H9 (cell line): ENCODE measurements at regions not wholly inside any gene's neighbourhood (a gene's known extent, or its start where the extent isn't known, plus 50 kb on each side); places are given as distances from the start of the nearest gene placed in this dataset.

ENCODE experiments used
- DNase-seq: peaks from one replicate; pipeline ENCODE4 v3.0.0-alpha.2; 2017
- H2AFZ ChIP-seq: one replicate; pipeline ENCODE4 v1.6.1; 2013; ENCODE audit warnings: mild to moderate bottlenecking, low read length, control low read depth, moderate library complexity
- H2AK5ac ChIP-seq: 2 replicates; pipeline ENCODE4 v1.6.1; 2013; ENCODE audit warnings: low read length, control low read depth, mixed read lengths; ENCODE audit not compliant: insufficient read length
- H2BK120ac ChIP-seq: one replicate; pipeline ENCODE4 v1.6.1; 2013; ENCODE audit warnings: low read depth, mild to moderate bottlenecking, low read length, control low read depth, inconsistent platforms; ENCODE audit not compliant: poor library complexity, severe bottlenecking
- H2BK12ac ChIP-seq: 2 replicates; pipeline ENCODE4 v1.6.1; 2013; ENCODE audit warnings: low read length, control low read depth, mixed read lengths, low read depth; ENCODE audit not compliant: insufficient read length
- H2BK15ac ChIP-seq: 2 replicates; pipeline ENCODE4 v1.6.1; 2013; ENCODE audit warnings: low read depth, low read length, control low read depth
- H2BK20ac ChIP-seq: one replicate; pipeline ENCODE4 v1.6.1; 2013; ENCODE audit warnings: low read depth, mild to moderate bottlenecking, low read length, control low read depth, inconsistent platforms; ENCODE audit not compliant: poor library complexity, severe bottlenecking
- H2BK5ac ChIP-seq: 2 replicates; pipeline ENCODE4 v1.6.1; 2013; ENCODE audit warnings: low read length, control low read depth, mixed read lengths; ENCODE audit not compliant: insufficient read length
- H3K14ac ChIP-seq: 2 replicates; pipeline ENCODE4 v1.6.1; 2013; ENCODE audit warnings: low read length, control low read depth; ENCODE audit not compliant: insufficient read depth
- H3K18ac ChIP-seq: 2 replicates; pipeline ENCODE4 v1.6.1; 2013; ENCODE audit warnings: low read depth, mild to moderate bottlenecking, mixed read lengths, low read length, control low read depth; ENCODE audit not compliant: insufficient read length
- H3K23ac ChIP-seq: 2 replicates; pipeline ENCODE4 v1.6.1; 2013; ENCODE audit warnings: low read length, control low read depth, mixed read lengths, low read depth; ENCODE audit not compliant: insufficient read length
- H3K23me2 ChIP-seq: 2 replicates; pipeline ENCODE4 v1.6.1; 2013; ENCODE audit warnings: low read depth, mild to moderate bottlenecking, mixed read lengths, low read length, control low read depth; ENCODE audit not compliant: insufficient read length, poor library complexity, severe bottlenecking
- H3K27ac ChIP-seq: 2 replicates; pipeline ENCODE4 v1.5.1; 2013; ENCODE audit warnings: low read length, control low read depth, mixed read lengths, low read depth; ENCODE audit not compliant: insufficient read length
- H3K27me3 ChIP-seq: 2 replicates; pipeline ENCODE4 v1.6.1; 2013; ENCODE audit warnings: low read length, control low read depth, inconsistent platforms; ENCODE audit not compliant: insufficient read depth
- H3K4ac ChIP-seq: 2 replicates; pipeline ENCODE4 v1.6.1; 2013; ENCODE audit warnings: low read depth, mild to moderate bottlenecking, control low read depth, inconsistent platforms, low read length, moderate library complexity
- H3K4me1 ChIP-seq: 2 replicates; pipeline ENCODE4 v1.6.1; 2013; ENCODE audit warnings: low read length, control low read depth, inconsistent platforms; ENCODE audit not compliant: insufficient read depth
- H3K4me2 ChIP-seq: 2 replicates; pipeline ENCODE4 v1.6.1; 2013; ENCODE audit warnings: low read length, control low read depth, mixed read lengths; ENCODE audit not compliant: insufficient read length, insufficient read depth
- H3K56ac ChIP-seq: 2 replicates; pipeline ENCODE4 v1.6.1; 2013; ENCODE audit warnings: low read depth, mild to moderate bottlenecking, mixed read lengths, low read length, control low read depth; ENCODE audit not compliant: insufficient read length
- H3K79me1 ChIP-seq: 2 replicates; pipeline ENCODE4 v1.6.1; 2013; ENCODE audit warnings: low read depth, mild to moderate bottlenecking, moderate library complexity, low read length, control low read depth, inconsistent platforms; ENCODE audit not compliant: insufficient read depth, poor library complexity, severe bottlenecking
- H3K79me2 ChIP-seq: 2 replicates; pipeline ENCODE4 v1.6.1; 2013; ENCODE audit warnings: low read length, control low read depth, inconsistent platforms; ENCODE audit not compliant: insufficient read depth
- H3K9ac ChIP-seq: 2 replicates; pipeline ENCODE4 v1.6.1; 2013; ENCODE audit warnings: low read length, control low read depth, mixed read lengths; ENCODE audit not compliant: insufficient read length; ENCODE audit errors: extremely low read depth
- H3K9me3 ChIP-seq: one replicate; pipeline ENCODE4 v1.6.1; 2013; ENCODE audit warnings: low read depth, low read length, inconsistent platforms; ENCODE audit not compliant: control insufficient read depth
- H3T11ph ChIP-seq: one replicate; pipeline ENCODE4 v1.6.1; 2013; ENCODE audit warnings: mild to moderate bottlenecking, low read length, control low read depth, inconsistent platforms
- H4K20me1 ChIP-seq: one replicate; pipeline ENCODE4 v1.6.1; 2013; ENCODE audit not compliant: control insufficient read depth, insufficient read length, insufficient read depth
- H4K5ac ChIP-seq: 2 replicates; pipeline ENCODE4 v1.6.1; 2013; ENCODE audit warnings: low read depth, mild to moderate bottlenecking, mixed read lengths, low read length, control low read depth; ENCODE audit not compliant: insufficient read length
- H4K8ac ChIP-seq: replicated peaks from 2 replicates; pipeline ENCODE4 v1.6.1; 2013; ENCODE audit warnings: low read length, control low read depth, mixed read lengths, low read depth; ENCODE audit not compliant: insufficient read length
- H4K91ac ChIP-seq: 2 replicates; pipeline ENCODE4 v1.6.1; 2013; ENCODE audit warnings: low read depth, mild to moderate bottlenecking, moderate library complexity, mixed read lengths, low read length, control low read depth; ENCODE audit not compliant: insufficient read length
- H3K27ac Mint-ChIP-seq, 3 experiments: 2 replicates in 2 of 3; 3 replicates in 1 of 3; pipeline ENCODE4 v1.8.0; 2020 to 2021; ENCODE audit warnings: mixed read lengths in 3 of 3, mild to moderate bottlenecking in 1 of 3, moderate library complexity in 1 of 3
- H3K27me3 Mint-ChIP-seq: 2 replicates; pipeline ENCODE4 v1.8.0; 2021; ENCODE audit warnings: low read depth, mild to moderate bottlenecking, moderate library complexity, mixed read lengths
- H3K36me3 Mint-ChIP-seq, 3 experiments: 2 replicates in 2 of 3; 3 replicates in 1 of 3; pipeline ENCODE4 v1.8.0; 2020 to 2021; ENCODE audit warnings: low read depth in 3 of 3, mixed read lengths in 3 of 3; ENCODE audit not compliant: insufficient read depth in 1 of 3
- H3K4me1 Mint-ChIP-seq, 2 experiments: 2 replicates each; pipeline ENCODE4 v1.8.0; 2020; ENCODE audit warnings: mixed read lengths in 2 of 2
- H3K4me3 Mint-ChIP-seq, 2 experiments: 2 replicates in 1 of 2; 3 replicates in 1 of 2; pipeline ENCODE4 v1.8.0; 2020 to 2021; ENCODE audit warnings: mild to moderate bottlenecking in 2 of 2, mixed read lengths in 2 of 2, moderate library complexity in 1 of 2
- H3K9me3 Mint-ChIP-seq, 2 experiments: 2 replicates in 1 of 2; 3 replicates in 1 of 2; pipeline ENCODE4 v1.8.0; 2020; ENCODE audit warnings: mild to moderate bottlenecking in 2 of 2, mixed read lengths in 2 of 2, moderate library complexity in 1 of 2
- WGBS: extraction: QIAGEN DNeasy Blood & Tissue Kit; methylation state at CpG from one replicate; pipeline ENCODE4 v1.1.7; 2013; ENCODE audit warnings: missing lambda C conversion rate, low lambda C conversion rate, mixed read lengths; ENCODE audit not compliant: insufficient read length; ENCODE audit errors: extremely low coverage; 5-methylcytosine and 5-hydroxymethylcytosine counted together
- TF ChIP-seq, protein P1 (sequence below): fragments of 200-600 bp; sonication (generic); conservative IDR thresholded peaks from 3 replicates; pipeline ENCODE4 v1.8.0; 2021; ENCODE audit warnings: antibody characterized with exemption, mild to moderate bottlenecking

- H3K9me3 Mint-ChIP-seq, result no peaks in the 10 kb centered on the region
- H3K4ac ChIP-seq, result no peak overlapping the region
- H2AFZ ChIP-seq, result no peak overlapping the region
- H2BK15ac ChIP-seq, result no peak overlapping the region
- H2BK5ac ChIP-seq, result no peak overlapping the region
- no peak overlapping the region for H3K4me2 ChIP-seq
- H3K9me3 ChIP-seq, result no peaks in the 10 kb centered on the region
- no peak overlapping the region for H4K5ac ChIP-seq
- H3K27ac Mint-ChIP-seq, result no peak overlapping the region
- H3T11ph ChIP-seq, result no peak overlapping the region
- H3K79me1 ChIP-seq, result no peaks in the 10 kb centered on the region
- H3K23ac ChIP-seq, result no peak overlapping the region
- TF ChIP-seq, protein P1, sequence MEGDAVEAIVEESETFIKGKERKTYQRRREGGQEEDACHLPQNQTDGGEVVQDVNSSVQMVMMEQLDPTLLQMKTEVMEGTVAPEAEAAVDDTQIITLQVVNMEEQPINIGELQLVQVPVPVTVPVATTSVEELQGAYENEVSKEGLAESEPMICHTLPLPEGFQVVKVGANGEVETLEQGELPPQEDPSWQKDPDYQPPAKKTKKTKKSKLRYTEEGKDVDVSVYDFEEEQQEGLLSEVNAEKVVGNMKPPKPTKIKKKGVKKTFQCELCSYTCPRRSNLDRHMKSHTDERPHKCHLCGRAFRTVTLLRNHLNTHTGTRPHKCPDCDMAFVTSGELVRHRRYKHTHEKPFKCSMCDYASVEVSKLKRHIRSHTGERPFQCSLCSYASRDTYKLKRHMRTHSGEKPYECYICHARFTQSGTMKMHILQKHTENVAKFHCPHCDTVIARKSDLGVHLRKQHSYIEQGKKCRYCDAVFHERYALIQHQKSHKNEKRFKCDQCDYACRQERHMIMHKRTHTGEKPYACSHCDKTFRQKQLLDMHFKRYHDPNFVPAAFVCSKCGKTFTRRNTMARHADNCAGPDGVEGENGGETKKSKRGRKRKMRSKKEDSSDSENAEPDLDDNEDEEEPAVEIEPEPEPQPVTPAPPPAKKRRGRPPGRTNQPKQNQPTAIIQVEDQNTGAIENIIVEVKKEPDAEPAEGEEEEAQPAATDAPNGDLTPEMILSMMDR, result no peak
- no peak overlapping the region for H3K4me3 Mint-ChIP-seq
- no peak overlapping the region for H2AK5ac ChIP-seq
- no peaks in the 10 kb centered on the region for H3K4me1 Mint-ChIP-seq
- H3K27ac ChIP-seq, result no peak overlapping the region
- no peak overlapping the region for H3K56ac ChIP-seq
- H3K27me3 ChIP-seq, result no peaks in the 10 kb centered on the region
- no CpG with 5 or more reads among the region's 1 CpG for WGBS
- no peak overlapping the region for H3K14ac ChIP-seq
- H3K36me3 Mint-ChIP-seq, result no peaks in the 10 kb centered on the region
- H3K23me2 ChIP-seq, result no peaks in the 10 kb centered on the region
- no peak overlapping the region for H4K8ac ChIP-seq
- H2BK12ac ChIP-seq, result no peak overlapping the region
- H4K20me1 ChIP-seq, result no peaks in the 10 kb centered on the region
- no peaks in the 10 kb centered on the region for H3K27me3 Mint-ChIP-seq
- H3K4me1 ChIP-seq, result no peaks in the 10 kb centered on the region
- no peaks in the 10 kb centered on the region for H3K79me2 ChIP-seq
- H3K18ac ChIP-seq, result no peak overlapping the region
- H2BK20ac ChIP-seq, result no peak overlapping the region
- H4K91ac ChIP-seq, result no peak overlapping the region
- no peak for DNase-seq
- no peak overlapping the region for H2BK120ac ChIP-seq
- no peak overlapping the region for H3K9ac ChIP-seq
Measured at GRCh38 chr5:145464171-145464570, 371.0 kb downstream of the PRELID2 start.
